SJCRH30 (cell line): ENCODE measurements at regions not wholly inside any gene's neighbourhood (a gene's known extent, or its start where the extent isn't known, plus 50 kb on each side); places are given as distances from the start of the nearest gene placed in this dataset.
A peak's percentile ranks its signal among the peaks of the same experiment; 100 is the strongest.
"Not testable (repeated sequence)": the region's sequence is repeated elsewhere in the genome, so short reads cannot be mapped to it uniquely, and the experiment has no call there.

Experiments used
- DNase-seq, 2 experiments: peaks; one replicate each; pipeline ENCODE4 v3.0.0-alpha.2; 2015 to 2020
- H3K27ac ChIP-seq: fragments of 250-450 bp; sonication (Bioruptor Pico); 2 replicates; pipeline ENCODE4 v1.5.1; 2020; ENCODE audit warnings: mild to moderate bottlenecking, moderate library complexity
- H3K27me3 ChIP-seq: fragments of 250-450 bp; sonication (Bioruptor Pico); 2 replicates; pipeline ENCODE4 v1.5.1; 2020; ENCODE audit warnings: mild to moderate bottlenecking, moderate library complexity
- H3K36me3 ChIP-seq: fragments of 250-450 bp; sonication (Bioruptor Pico); 2 replicates; pipeline ENCODE4 v1.5.1; 2020; ENCODE audit warnings: mild to moderate bottlenecking, moderate library complexity
- H3K4me1 ChIP-seq: fragments of 250-450 bp; sonication (Bioruptor Pico); 2 replicates; pipeline ENCODE4 v1.5.1; 2020; ENCODE audit warnings: mild to moderate bottlenecking, moderate library complexity
- H3K4me3 ChIP-seq: fragments of 250-450 bp; sonication (Bioruptor Pico); 2 replicates; pipeline ENCODE4 v1.5.1; 2020; ENCODE audit warnings: mild to moderate bottlenecking, moderate library complexity
- H3K9me3 ChIP-seq: fragments of 250-450 bp; sonication (Bioruptor Pico); replicated peaks from 2 replicates; pipeline ENCODE4 v1.5.1; 2020; ENCODE audit warnings: mild to moderate bottlenecking, moderate library complexity

DNA sequence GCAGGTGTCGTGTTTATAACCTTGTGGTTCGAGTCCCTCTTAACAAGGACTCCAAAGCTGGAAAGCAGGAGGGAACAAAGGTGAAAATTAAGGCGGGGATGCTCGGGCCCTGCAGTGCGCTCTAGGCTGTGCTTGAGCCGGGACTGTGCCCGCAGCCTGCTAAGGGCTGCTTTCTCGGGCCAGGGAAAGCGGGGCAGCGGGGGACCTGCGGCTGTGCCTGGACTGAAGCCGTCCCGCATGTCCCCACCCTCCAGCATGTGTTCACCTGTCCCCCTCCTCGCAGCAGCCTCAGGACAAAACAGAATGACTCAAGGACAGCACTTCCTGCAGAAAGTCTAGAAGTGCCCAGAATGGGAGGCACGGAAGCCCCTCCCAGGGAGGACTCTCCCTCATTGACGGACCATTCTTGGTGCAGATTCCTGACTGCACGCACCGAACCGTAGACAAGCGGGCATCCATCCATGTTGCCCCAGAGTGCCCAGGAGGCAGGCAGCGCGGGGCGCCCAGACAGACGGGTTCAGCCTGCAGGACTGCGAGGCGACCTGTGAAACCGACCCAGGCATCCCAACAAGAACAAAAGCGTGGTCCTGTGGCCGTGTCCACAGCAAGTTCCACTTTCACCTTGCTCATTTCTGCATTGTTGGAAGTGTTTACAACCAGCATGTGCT, 342.9 kb downstream of the MAGEB5 start:
- DNase-seq: no peak
- Histone ChIP-seq H3K27me3 (no peaks in the 10 kb centered on the region), H3K9me3 (no peaks in the 10 kb centered on the region), H3K4me1 (peaks cover 22% of the 10 kb centered on the region), H3K4me3 (no peak overlapping the region), H3K36me3 (no peaks in the 10 kb centered on the region), H3K27ac (no peak overlapping the region)

- no peaks in the 10 kb centered on the region for H3K27me3 ChIP-seq
- H3K27ac ChIP-seq: no peak overlapping the region
- H3K4me3 ChIP-seq: no peak overlapping the region
- peaks cover 13% of the 10 kb centered on the region for H3K4me1 ChIP-seq
- DNase-seq: no peak
- no peaks in the 10 kb centered on the region for H3K36me3 ChIP-seq
- no peaks in the 10 kb centered on the region for H3K9me3 ChIP-seq
Measured at GRCh38 chrX:26557691-26558321, 341.8 kb downstream of the MAGEB5 start.

GRCh38 chrX:26525768-26526167, 309.8 kb downstream of the MAGEB5 start:
- DNase-seq: peak in 1 of 2 experiments; percentile 10
- H3K4me1 ChIP-seq, H3K27ac ChIP-seq, H3K27me3 ChIP-seq, H3K9me3 ChIP-seq, H3K36me3 ChIP-seq: not testable (repeated sequence)
- peak overlapping the region; percentile 12; the same call in 1 of the 2 replicates for H3K4me3 ChIP-seq

DNA sequence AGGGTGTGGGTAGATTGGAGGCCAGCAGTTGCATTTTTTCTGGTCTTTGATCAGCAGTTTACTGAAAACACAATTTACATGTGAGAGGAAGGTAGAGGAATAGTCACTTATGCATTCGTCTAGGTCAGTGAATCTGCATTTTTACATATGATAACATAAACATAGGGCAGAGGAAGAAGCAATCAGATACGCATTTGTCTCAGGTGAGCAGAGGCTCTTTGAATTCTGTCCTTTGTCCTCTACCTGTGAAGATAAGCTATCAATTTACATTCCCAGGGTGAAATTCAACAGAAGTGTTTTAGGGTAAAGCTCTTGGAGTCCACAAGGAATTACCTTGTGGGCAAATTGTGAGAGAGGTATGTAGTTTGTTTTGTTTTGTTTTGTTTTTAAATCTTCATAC, 306.5 kb downstream of the MAGEB5 start:
- DNase-seq: no peak
- H3K4me1 ChIP-seq: no peaks in the 10 kb centered on the region
- H3K27me3 ChIP-seq: no peaks in the 10 kb centered on the region
- H3K9me3 ChIP-seq: no peaks in the 10 kb centered on the region
- H3K4me3 ChIP-seq: no peak overlapping the region
- H3K36me3 ChIP-seq: no peaks in the 10 kb centered on the region
- H3K27ac ChIP-seq: no peak overlapping the region

- H3K4me3 ChIP-seq: no peak overlapping the region
- H3K27ac ChIP-seq: no peak overlapping the region
- no peaks in the 10 kb centered on the region for H3K27me3 ChIP-seq
- no peaks in the 10 kb centered on the region for H3K36me3 ChIP-seq
- H3K9me3 ChIP-seq: no peaks in the 10 kb centered on the region
- DNase-seq: no peak
- H3K4me1 ChIP-seq: no peaks in the 10 kb centered on the region
Measured at GRCh38 chrX:26511589-26512363, 295.8 kb downstream of the MAGEB5 start.

GRCh38 chrX:26470941-26471340, 255.0 kb downstream of the MAGEB5 start:
- DNase-seq: peak; percentile 81 to 93
- Histone ChIP-seq H3K27me3 (no peaks in the 10 kb centered on the region), H3K4me3 (no peak overlapping the region), H3K9me3 (peaks cover 3% of the 10 kb centered on the region; the same call in 1 of the 2 replicates), H3K27ac (peak overlapping the region; percentile 89), H3K36me3 (no peaks in the 10 kb centered on the region), H3K4me1 (peaks cover 20% of the 10 kb centered on the region)

GRCh38 chrX:26466387-26466786, 250.4 kb downstream of the MAGEB5 start:
- DNase-seq: no peak
- H3K4me1 ChIP-seq: peaks cover 10% of the 10 kb centered on the region
- peaks cover 3% of the 10 kb centered on the region; the same call in 1 of the 2 replicates for H3K9me3 ChIP-seq
- no peak overlapping the region for H3K4me3 ChIP-seq
- H3K36me3 ChIP-seq: no peaks in the 10 kb centered on the region
- no peaks in the 10 kb centered on the region for H3K27me3 ChIP-seq
- no peak overlapping the region for H3K27ac ChIP-seq

GRCh38 chrX:26445288-26445687, 229.3 kb downstream of the MAGEB5 start:
- DNase-seq: no peak
- Histone ChIP-seq H3K36me3 (no peaks in the 10 kb centered on the region), H3K9me3 (no peaks in the 10 kb centered on the region), H3K27me3 (no peaks in the 10 kb centered on the region), H3K4me1 (no peaks in the 10 kb centered on the region), H3K4me3 (no peak overlapping the region), H3K27ac (no peak overlapping the region)

- not testable (repeated sequence) for H3K9me3 ChIP-seq, H3K36me3 ChIP-seq, H3K27ac ChIP-seq, DNase-seq, H3K4me1 ChIP-seq, H3K27me3 ChIP-seq, H3K4me3 ChIP-seq
Measured at GRCh38 chrX:26444417-26444816, 228.4 kb downstream of the MAGEB5 start.

GRCh38 chrX:26442340-26442739, 226.4 kb downstream of the MAGEB5 start:
- Histone ChIP-seq H3K36me3 (no peaks in the 10 kb centered on the region), H3K4me1 (no peaks in the 10 kb centered on the region), H3K4me3 (no peak overlapping the region), H3K27ac (no peak overlapping the region), H3K9me3 (no peaks in the 10 kb centered on the region), H3K27me3 (no peaks in the 10 kb centered on the region)
- DNase-seq: peak; percentile 7 to 68

- DNase-seq: no peak
- H3K4me1 ChIP-seq: no peaks in the 10 kb centered on the region
- no peaks in the 10 kb centered on the region for H3K9me3 ChIP-seq
- H3K27ac ChIP-seq: no peak overlapping the region
- H3K4me3 ChIP-seq: no peak overlapping the region
- no peaks in the 10 kb centered on the region for H3K36me3 ChIP-seq
- H3K27me3 ChIP-seq: no peaks in the 10 kb centered on the region
Measured at GRCh38 chrX:26414534-26414933, 198.6 kb downstream of the MAGEB5 start.

- Histone ChIP-seq H3K9me3 (no peaks in the 10 kb centered on the region), H3K36me3 (no peaks in the 10 kb centered on the region), H3K27me3 (no peaks in the 10 kb centered on the region), H3K4me3 (no peak overlapping the region), H3K4me1 (no peaks in the 10 kb centered on the region), H3K27ac (no peak overlapping the region)
- no peak for DNase-seq
Measured at GRCh38 chrX:26411045-26411444, 195.1 kb downstream of the MAGEB5 start.

DNA sequence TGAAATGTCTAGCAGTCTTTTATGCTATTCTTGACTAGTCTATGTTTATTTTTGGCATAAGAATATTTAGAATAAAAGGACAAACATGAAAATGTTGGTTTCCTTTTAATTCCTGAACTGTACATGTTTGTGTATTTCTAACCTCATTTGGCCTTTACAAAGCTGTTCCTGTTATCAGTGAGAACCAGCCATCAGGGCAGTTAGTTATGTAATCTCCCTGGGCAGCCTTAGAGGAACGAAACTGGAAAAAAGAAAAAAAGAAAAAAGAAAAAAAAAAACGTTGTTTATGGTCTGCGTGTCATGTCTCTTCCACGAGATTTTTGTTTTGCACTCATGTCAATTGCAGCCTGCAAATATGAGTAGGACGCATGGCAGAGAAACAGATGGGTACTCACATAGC, 193.7 kb downstream of the MAGEB5 start:
- Histone ChIP-seq H3K9me3 (no peaks in the 10 kb centered on the region), H3K4me1 (no peaks in the 10 kb centered on the region), H3K4me3 (no peak overlapping the region), H3K27me3 (no peaks in the 10 kb centered on the region), H3K27ac (no peak overlapping the region), H3K36me3 (no peaks in the 10 kb centered on the region)
- DNase-seq: no peak

GRCh38 chrX:26387906-26388305, 171.9 kb downstream of the MAGEB5 start:
- H3K27me3 ChIP-seq: no peaks in the 10 kb centered on the region
- no peaks in the 10 kb centered on the region for H3K36me3 ChIP-seq
- no peak overlapping the region for H3K4me3 ChIP-seq
- no peak for DNase-seq
- H3K27ac ChIP-seq: no peak overlapping the region
- H3K4me1 ChIP-seq: no peaks in the 10 kb centered on the region
- H3K9me3 ChIP-seq: no peaks in the 10 kb centered on the region

DNA sequence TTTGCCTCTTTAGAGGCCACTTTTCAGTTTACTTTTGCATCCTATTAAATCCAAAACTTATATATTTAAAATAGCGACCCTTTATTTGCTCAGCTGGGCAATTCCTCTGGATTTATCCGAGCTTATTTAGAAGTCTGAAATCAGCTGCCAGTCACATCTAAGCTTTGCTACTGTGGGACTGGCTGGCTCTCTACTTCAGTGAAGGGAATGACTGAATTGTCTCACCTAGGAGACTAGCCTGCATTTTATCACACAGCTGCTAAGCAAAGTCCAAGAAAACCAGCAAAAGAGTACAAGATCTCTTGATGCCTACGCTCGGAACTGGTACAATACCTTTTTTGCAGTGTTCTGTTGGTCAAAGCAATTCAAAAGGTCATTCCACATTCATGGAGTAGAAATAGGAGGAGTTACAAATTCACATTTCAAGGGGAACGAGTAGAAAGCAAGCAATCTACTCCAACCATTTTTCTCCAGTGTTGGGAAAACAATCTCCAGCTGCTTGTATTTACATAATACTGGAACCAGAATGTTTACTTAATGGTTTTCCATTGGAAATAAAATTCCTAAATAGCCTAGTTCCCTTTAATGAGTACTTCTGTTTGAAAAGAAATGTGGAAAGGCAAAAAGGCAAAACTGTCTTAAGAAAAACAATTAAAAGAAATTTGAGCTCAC, 160.2 kb downstream of the MAGEB5 start:
- Histone ChIP-seq H3K27ac (no peak overlapping the region), H3K4me3 (no peak overlapping the region), H3K36me3 (no peaks in the 10 kb centered on the region), H3K4me1 (no peaks in the 10 kb centered on the region), H3K9me3 (no peaks in the 10 kb centered on the region), H3K27me3 (no peaks in the 10 kb centered on the region)
- DNase-seq: peak in 1 of 2 experiments; percentile 9
